Endothelial cell of umbilical vein (primary cell): ENCODE measurements at regions not wholly inside any gene's neighbourhood (a gene's known extent, or its start where the extent isn't known, plus 50 kb on each side); places are given as distances from the start of the nearest gene placed in this dataset.

Source experiments
- BruUV-seq: library from RNA; stranded (reverse); fragments of 400-500 nt; replicated peaks from 2 replicates; lab custom pipeline; 2021; lab: Mats Ljungman, UMichigan
- CTCF ChIA-PET: fragments of 300-600, 350-600 bp; sonication (Branson Sonifier 250); formaldehyde crosslinking; loops from one replicate; lab custom pipeline; 2021; ENCODE audit warnings: antibody characterized with exemption, inconsistent platforms; lab: Charles Lee
- POLR2A ChIA-PET: fragments of 300-600, 350-600 bp; sonication (Branson Sonifier 250); formaldehyde crosslinking; loops from one replicate; lab custom pipeline; 2021; ENCODE audit warnings: antibody characterized with exemption, inconsistent platforms; lab: Charles Lee
- DNase-seq: peaks from one replicate; pipeline ENCODE4 v3.0.0-alpha.2; 2011; ENCODE audit warnings: low read depth, low spot score
- FAIRE-seq: peaks from 2 replicates; lab custom pipeline; 2011; peaks lifted over from hg19 to GRCh38; lab: Jason Lieb, UNC
- H2AFZ ChIP-seq: 2 replicates; pipeline ENCODE4 v1.6.0; 2012; ENCODE audit warnings: low read depth, low read length, control low read depth, inconsistent platforms
- H3K27ac ChIP-seq: 2 replicates; pipeline ENCODE4 v1.5.1; 2011; ENCODE audit warnings: low read depth, mild to moderate bottlenecking, control low read depth, low read length, moderate library complexity; ENCODE audit not compliant: insufficient read depth
- H3K27me3 ChIP-seq, 2 experiments: 2 replicates each; pipeline versions ENCODE4 v1.6.0 to v1.6.1; 2011; ENCODE audit warnings: low read length in 2 of 2, mixed read lengths in 1 of 2; ENCODE audit not compliant: control insufficient read depth in 2 of 2, insufficient read depth in 2 of 2
- H3K36me3 ChIP-seq, 2 experiments: 2 replicates in 1 of 2; 3 replicates in 1 of 2; pipeline ENCODE4 v1.5.1; 2011; ENCODE audit warnings: low read length in 2 of 2, mild to moderate bottlenecking in 1 of 2, moderate library complexity in 1 of 2; ENCODE audit not compliant: control insufficient read depth in 2 of 2, insufficient read depth in 2 of 2; ENCODE audit errors: extremely low read depth in 1 of 2
- H3K4me1 ChIP-seq: 3 replicates; pipeline ENCODE4 v1.5.1; 2011; ENCODE audit warnings: mild to moderate bottlenecking, low read length; ENCODE audit not compliant: control insufficient read depth, insufficient read depth; ENCODE audit errors: extremely low read depth
- H3K4me2 ChIP-seq: 2 replicates; pipeline ENCODE4 v1.6.1; 2011; ENCODE audit warnings: low read length, control low read depth, mixed read lengths; ENCODE audit not compliant: insufficient read depth
- H3K4me3 ChIP-seq, 3 experiments: fragments of 200-600 bp in 1 of 3; sonication (generic), shearing (Covaris generic) in 1 of 3; replicated peaks in 1 of 3; 2 replicates each; pipeline ENCODE4 v1.5.1; 2011 to 2016; ENCODE audit warnings: control low read depth in 3 of 3, low read length in 3 of 3, mild to moderate bottlenecking in 2 of 3, inconsistent platforms in 1 of 3, low read depth in 1 of 3, moderate library complexity in 1 of 3; ENCODE audit not compliant: insufficient read depth in 1 of 3
- H3K79me2 ChIP-seq: 2 replicates; pipeline ENCODE4 v1.6.0; 2012; ENCODE audit warnings: low read length, inconsistent platforms; ENCODE audit not compliant: control insufficient read depth, insufficient read depth
- H3K9ac ChIP-seq: replicated peaks from 2 replicates; pipeline ENCODE3; 2011; ENCODE audit warnings: low read length, control low read depth; ENCODE audit not compliant: insufficient read depth; ENCODE audit errors: extremely low read depth
- H3K9me1 ChIP-seq: replicated peaks from 3 replicates; pipeline ENCODE4 v1.6.0; 2011; ENCODE audit warnings: mild to moderate bottlenecking, low read length; ENCODE audit not compliant: control insufficient read depth, insufficient read depth; ENCODE audit errors: extremely low read depth
- H3K9me3 ChIP-seq: replicated peaks from 2 replicates; pipeline ENCODE4 v1.5.1; 2012; ENCODE audit warnings: low read length, inconsistent platforms; ENCODE audit not compliant: control insufficient read depth, insufficient read depth
- H4K20me1 ChIP-seq: replicated peaks from 2 replicates; pipeline ENCODE3; 2011; ENCODE audit warnings: mild to moderate bottlenecking, low read length; ENCODE audit not compliant: control insufficient read depth, insufficient read depth; ENCODE audit errors: extremely low read depth
- EZH2 ChIP-seq: IDR thresholded peaks from 2 replicates; pipeline ENCODE4 v1.6.1; 2012; ENCODE audit warnings: borderline replicate concordance, low read depth, mild to moderate bottlenecking, moderate library complexity, low read length, inconsistent platforms; ENCODE audit not compliant: severe bottlenecking
- FOS ChIP-seq: IDR thresholded peaks from 2 replicates; pipeline ENCODE4 v1.6.1; 2011; ENCODE audit warnings: mild to moderate bottlenecking, low read length, moderate library complexity, borderline replicate concordance; ENCODE audit not compliant: insufficient read depth
- GATA2 ChIP-seq: IDR thresholded peaks from 2 replicates; pipeline ENCODE4 v1.7.0; 2011; ENCODE audit warnings: low read depth, mild to moderate bottlenecking, moderate library complexity, mixed read lengths, low read length; ENCODE audit not compliant: insufficient read length, insufficient read depth
- JUN ChIP-seq: IDR thresholded peaks from 2 replicates; pipeline ENCODE4 v1.6.1; 2011; ENCODE audit warnings: borderline replicate concordance, low read depth; ENCODE audit not compliant: insufficient read length, insufficient read depth
- MYC ChIP-seq: IDR thresholded peaks from one replicate; pipeline ENCODE4 v1.6.1; 2011; ENCODE audit warnings: mild to moderate bottlenecking, low read depth, low read length
- POLR2A ChIP-seq: IDR thresholded peaks from 2 replicates; pipeline ENCODE4 v1.6.1; 2012; ENCODE audit warnings: low read depth, mild to moderate bottlenecking, control low read depth, low read length
- POLR2AphosphoS5 ChIP-seq: IDR thresholded peaks from 2 replicates; pipeline ENCODE4 v1.6.1; 2012; ENCODE audit warnings: low read depth, mild to moderate bottlenecking, control low read depth, low read length, moderate library complexity; ENCODE audit not compliant: insufficient read depth
- dilution Hi-C: fragments of 300-500 bp; cut with MboI; formaldehyde crosslinking; loops from one replicate; pipeline ENCODE4 v1.15.0; 2019; ENCODE audit warnings: low sequenced_read_pairs; ENCODE audit not compliant: extremely low pct_ligation_motif_present
- intact Hi-C: fragments of 100-400 bp; cut with micrococcal nuclease; formaldehyde crosslinking; loops from one replicate; pipeline ENCODE4 v1.10.0; 2022
- TF ChIP-seq, protein P1 (sequence below): IDR thresholded peaks from 2 replicates; pipeline ENCODE4 v1.6.1; 2011; ENCODE audit not compliant: insufficient read depth, insufficient read length
- TF ChIP-seq, protein P2 (sequence below), 2 donors: IDR thresholded peaks; 1 replicate in 1 of 2; 2 replicates in 1 of 2; pipeline ENCODE4 v1.5.1; 2011; ENCODE audit warnings: low read length in 2 of 2, mild to moderate bottlenecking in 2 of 2, moderate library complexity in 2 of 2, control low read depth in 1 of 2, inconsistent platforms in 1 of 2, low read depth in 1 of 2; ENCODE audit not compliant: insufficient read depth in 1 of 2; ENCODE audit errors: extremely low read depth in 1 of 2

DNA sequence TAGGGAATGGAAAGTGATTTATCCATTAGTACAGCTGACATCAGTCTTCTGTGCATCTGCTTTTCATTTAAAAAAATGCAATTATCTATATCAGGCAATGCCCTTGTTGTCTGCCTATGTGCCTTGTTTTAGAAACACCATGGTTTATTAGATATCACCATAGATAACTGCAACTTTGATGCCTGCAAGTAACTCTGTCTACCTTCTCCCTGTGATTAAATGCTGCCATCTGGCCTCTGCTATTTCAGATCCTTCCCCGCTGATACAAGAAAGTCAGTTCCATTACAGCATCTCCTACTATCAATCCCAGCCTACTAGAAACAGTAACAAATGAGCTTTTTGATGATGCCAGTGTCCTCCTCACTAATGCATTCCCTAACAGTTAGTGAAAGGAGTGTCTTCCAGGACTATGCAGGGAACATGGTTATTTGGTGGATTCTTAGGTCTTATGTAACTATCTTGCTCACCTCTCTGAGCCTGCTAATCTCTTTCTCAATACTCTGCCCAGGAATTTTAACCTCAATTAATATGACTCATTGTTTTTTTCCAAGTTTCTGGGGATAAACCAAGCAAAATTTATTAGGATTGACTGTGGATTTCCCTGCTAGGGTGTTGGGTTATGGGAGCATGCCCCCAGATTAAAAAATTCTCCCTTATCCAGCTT lies 444.9 kb downstream of the RAPGEF2 start:
- ChIA-PET CTCF (no interaction called here), POLR2A (no interaction called here)
- H3K4me2 ChIP-seq = no peak overlapping the region
- H3K9me3 ChIP-seq = no peaks in the 10 kb centered on the region
- DNase-seq (no peak), FAIRE-seq (no peak)
- H3K9me1 ChIP-seq = no peaks in the 10 kb centered on the region
- no peaks in the 10 kb centered on the region for H3K4me1 ChIP-seq
- no TSS peak for BruUV-seq
- H2AFZ ChIP-seq = no peak overlapping the region
- peaks cover 0 to 3% of the 10 kb centered on the region in 2 experiments for H3K27me3 ChIP-seq
- dilution Hi-C loops = no loop called here
- no peaks in the 10 kb centered on the region for H3K79me2 ChIP-seq
- H3K4me3 ChIP-seq = no peak overlapping the region
- H4K20me1 ChIP-seq = no peaks in the 10 kb centered on the region
- TF ChIP-seq EZH2 (no peak), POLR2AphosphoS5 (no peak), MYC (no peak), FOS (no peak), GATA2 (no peak), POLR2A (no peak), JUN (no peak)
- TF ChIP-seq, protein P1, sequence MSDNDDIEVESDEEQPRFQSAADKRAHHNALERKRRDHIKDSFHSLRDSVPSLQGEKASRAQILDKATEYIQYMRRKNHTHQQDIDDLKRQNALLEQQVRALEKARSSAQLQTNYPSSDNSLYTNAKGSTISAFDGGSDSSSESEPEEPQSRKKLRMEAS = no peak
- TF ChIP-seq, protein P2, sequence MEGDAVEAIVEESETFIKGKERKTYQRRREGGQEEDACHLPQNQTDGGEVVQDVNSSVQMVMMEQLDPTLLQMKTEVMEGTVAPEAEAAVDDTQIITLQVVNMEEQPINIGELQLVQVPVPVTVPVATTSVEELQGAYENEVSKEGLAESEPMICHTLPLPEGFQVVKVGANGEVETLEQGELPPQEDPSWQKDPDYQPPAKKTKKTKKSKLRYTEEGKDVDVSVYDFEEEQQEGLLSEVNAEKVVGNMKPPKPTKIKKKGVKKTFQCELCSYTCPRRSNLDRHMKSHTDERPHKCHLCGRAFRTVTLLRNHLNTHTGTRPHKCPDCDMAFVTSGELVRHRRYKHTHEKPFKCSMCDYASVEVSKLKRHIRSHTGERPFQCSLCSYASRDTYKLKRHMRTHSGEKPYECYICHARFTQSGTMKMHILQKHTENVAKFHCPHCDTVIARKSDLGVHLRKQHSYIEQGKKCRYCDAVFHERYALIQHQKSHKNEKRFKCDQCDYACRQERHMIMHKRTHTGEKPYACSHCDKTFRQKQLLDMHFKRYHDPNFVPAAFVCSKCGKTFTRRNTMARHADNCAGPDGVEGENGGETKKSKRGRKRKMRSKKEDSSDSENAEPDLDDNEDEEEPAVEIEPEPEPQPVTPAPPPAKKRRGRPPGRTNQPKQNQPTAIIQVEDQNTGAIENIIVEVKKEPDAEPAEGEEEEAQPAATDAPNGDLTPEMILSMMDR (IDR thresholded peaks at IDR 0.05; ENCODE audit: extremely low read depth in 1 of 2, insufficient read depth in 1 of 2, low read depth in 1 of 2, low read length in 2 of 2) = no peak
- H3K36me3 ChIP-seq = no peaks in the 10 kb centered on the region
- intact Hi-C loops = no loop called here
- H3K9ac ChIP-seq = no peak overlapping the region
- no peak overlapping the region for H3K27ac ChIP-seq
